ENCODE measurements at regions not wholly inside any gene's neighbourhood (a gene's known extent, or its start where the extent isn't known, plus 50 kb on each side); places are given as distances from the start of the nearest gene placed in this dataset.

- TF ChIP-seq CTCF (conservative IDR thresholded peaks at IDR 0.05), result no peak
- TF ChIP-seq ZFX (IDR thresholded peaks at IDR 0.05), result no peak
These were observed 142.9 kb downstream of the FASLG start for GRCh38 chr1:172801771-172802322.
